ENCODE measurements at regions not wholly inside any gene's neighbourhood (a gene's known extent, or its start where the extent isn't known, plus 50 kb on each side); places are given as distances from the start of the nearest gene placed in this dataset.

DNA sequence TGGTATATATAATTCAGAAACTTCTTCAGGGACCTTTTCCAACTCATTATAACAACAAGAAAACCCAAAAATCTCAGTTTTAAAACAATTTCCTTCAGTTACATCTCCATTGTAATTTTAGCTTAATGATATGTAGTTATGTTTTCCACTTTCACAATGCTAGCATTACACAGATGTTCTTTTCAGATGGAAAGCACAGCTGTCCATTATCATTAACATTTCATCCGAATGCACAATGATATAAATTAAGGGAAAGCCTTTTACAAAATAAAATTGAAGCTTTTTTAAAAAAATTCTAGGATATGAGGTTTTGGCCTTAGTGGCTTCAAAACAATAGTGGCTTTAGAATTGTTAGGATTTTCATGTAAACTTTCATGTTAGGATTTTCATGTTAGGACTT, 389.2 kb downstream of the ADAM29 start:
- TF ChIP-seq, protein P1, sequence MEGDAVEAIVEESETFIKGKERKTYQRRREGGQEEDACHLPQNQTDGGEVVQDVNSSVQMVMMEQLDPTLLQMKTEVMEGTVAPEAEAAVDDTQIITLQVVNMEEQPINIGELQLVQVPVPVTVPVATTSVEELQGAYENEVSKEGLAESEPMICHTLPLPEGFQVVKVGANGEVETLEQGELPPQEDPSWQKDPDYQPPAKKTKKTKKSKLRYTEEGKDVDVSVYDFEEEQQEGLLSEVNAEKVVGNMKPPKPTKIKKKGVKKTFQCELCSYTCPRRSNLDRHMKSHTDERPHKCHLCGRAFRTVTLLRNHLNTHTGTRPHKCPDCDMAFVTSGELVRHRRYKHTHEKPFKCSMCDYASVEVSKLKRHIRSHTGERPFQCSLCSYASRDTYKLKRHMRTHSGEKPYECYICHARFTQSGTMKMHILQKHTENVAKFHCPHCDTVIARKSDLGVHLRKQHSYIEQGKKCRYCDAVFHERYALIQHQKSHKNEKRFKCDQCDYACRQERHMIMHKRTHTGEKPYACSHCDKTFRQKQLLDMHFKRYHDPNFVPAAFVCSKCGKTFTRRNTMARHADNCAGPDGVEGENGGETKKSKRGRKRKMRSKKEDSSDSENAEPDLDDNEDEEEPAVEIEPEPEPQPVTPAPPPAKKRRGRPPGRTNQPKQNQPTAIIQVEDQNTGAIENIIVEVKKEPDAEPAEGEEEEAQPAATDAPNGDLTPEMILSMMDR (IDR thresholded peaks at IDR 0.05), result no peak
- no peak for TF ChIP-seq POLR2A (IDR thresholded peaks at IDR 0.05)

Data from adrenal gland (tissue), 5 donors.